ENCODE measurements at regions not wholly inside any gene's neighbourhood (a gene's known extent, or its start where the extent isn't known, plus 50 kb on each side); places are given as distances from the start of the nearest gene placed in this dataset.
A peak's percentile ranks its signal among the peaks of the same experiment; 100 is the strongest.

DNA sequence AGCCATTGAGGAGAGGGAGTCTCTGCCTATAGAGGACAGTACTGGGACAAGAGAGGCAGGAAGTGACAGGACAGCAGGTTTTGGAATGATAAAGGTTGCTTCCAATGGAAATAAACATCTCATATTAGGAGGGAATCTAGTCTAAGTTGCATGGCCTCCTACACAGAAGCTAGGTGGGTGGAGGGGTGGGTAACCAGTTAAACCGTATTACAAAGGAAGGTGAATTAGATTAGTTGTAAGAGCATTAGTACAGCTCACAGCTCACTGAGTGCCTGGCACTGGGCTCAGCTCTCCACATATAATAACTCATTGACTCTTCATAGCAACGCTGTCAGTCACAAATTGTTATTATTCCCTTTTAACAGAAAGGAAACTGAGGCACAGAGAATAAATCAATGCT is 468.1 kb downstream of the PTPRU start:
- no peak for DNase-seq

DNA sequence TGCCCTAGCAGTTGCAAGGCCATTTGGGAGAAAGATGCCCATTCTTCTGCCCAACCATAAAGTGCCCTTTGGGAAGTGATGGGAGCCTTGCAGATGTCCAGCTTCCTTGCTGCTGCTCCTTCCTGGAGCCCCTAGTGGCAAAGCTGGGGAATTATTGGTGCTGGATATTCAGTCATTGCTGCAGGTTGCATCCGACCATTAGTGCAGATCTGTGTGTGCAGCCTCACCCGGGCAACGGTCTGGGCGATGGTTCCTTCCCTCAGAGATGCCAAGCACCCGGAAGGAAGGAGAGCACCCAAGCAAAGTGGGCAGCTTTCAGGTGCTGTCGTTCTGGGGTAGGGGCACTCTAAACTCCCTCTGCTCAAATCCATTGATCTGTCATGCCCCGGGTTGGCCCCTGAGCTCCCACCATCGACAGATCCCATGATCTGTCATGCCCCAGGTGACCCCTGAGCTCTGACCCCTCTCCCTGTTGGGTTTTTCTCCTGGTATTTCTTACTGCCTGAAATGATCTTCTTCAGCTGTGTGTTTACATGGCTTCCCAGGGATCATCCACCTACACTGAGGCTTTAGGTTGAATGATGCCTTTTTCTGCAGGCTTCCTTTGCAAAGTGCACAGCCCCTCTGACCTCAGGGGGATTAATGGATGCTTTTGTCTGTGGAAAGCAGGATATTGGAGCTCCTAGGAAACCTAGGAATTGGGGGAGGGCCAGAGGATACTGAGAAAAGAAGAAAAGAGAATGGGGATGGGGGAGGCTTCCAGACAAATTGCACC is 467.5 kb downstream of the PTPRU start:
- DNase-seq, result peak; percentile 4

DNA sequence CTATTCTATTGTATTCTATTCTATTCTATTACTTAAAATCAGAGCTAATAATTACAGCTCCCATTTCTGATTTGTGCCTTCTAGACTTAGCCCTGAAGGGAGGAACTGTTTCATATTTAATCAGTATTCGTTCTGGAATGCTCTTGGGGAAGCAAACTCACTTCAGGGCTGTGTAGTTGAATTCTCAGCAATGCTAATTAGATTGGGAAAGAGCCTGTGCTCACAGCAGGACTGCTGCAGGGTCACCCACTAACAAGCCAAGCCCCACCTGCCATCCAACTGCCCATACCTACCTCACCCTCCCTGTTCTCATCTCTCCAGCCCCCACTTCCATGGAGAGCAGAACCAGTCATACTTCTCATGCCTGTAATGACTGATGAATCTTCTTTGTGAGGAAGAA is 464.2 kb downstream of the PTPRU start:
- no peak for DNase-seq

DNA sequence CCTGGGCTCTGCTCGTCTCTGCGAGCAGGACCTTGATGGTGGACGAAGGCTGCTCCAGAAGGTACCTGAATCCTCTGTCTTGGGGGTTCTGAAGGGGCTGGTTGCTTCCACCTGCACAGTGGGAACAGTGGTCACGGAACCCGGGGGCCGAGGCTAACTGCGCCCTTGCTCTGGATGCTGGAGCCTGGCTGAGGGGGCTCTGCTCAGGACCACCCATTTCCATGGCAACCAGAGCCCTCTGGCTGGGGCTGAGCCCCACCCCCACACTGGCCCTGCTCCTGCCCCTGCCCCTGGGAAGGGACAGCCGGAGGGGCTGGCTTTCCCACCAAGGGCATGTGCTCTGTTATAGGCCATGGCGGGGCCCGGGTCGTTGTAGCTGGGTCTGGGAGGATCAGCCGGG is 462.3 kb downstream of the PTPRU start:
- DNase-seq, result no peak

DNA sequence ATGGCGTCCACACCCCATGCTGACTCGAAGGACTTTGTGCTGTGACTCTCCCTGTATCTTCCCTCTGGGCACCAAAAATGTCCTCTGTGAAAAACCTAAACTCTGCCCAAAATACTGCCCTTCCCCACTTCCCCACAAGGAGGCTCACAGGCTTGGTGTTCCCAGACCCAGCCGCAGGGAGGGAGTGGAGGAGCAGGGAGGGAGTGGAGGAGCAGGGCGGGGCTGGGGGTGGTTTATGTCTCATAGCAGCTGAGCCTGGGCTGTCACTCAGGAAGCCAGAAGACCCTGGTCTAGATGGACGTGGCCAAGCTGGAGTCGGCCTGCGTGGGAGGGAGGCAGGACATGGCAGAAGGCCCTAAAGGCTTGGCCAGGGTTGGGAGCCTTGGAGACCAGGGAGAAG is 461.7 kb downstream of the PTPRU start:
- peak; percentile 47 for DNase-seq

DNA sequence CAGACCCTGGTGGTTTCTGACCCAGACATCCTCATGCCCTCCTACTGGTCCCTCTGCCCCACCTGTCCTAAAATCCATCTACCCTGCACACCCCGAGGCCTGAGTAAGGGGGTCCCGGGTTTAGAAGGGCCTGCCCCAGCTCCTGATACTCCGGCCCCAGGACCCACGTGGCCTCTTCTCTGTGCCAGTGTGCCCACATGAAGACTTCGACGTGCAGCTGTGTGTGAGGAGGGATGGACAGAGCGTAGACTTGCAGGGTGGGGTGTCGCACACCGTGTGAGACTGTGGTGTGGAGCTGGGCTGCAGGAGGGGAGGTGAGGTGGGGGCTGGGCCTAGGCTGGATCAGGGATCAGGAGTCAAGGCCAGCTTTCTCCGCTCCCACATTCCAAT is 461.1 kb downstream of the PTPRU start:
- no peak for DNase-seq

DNA sequence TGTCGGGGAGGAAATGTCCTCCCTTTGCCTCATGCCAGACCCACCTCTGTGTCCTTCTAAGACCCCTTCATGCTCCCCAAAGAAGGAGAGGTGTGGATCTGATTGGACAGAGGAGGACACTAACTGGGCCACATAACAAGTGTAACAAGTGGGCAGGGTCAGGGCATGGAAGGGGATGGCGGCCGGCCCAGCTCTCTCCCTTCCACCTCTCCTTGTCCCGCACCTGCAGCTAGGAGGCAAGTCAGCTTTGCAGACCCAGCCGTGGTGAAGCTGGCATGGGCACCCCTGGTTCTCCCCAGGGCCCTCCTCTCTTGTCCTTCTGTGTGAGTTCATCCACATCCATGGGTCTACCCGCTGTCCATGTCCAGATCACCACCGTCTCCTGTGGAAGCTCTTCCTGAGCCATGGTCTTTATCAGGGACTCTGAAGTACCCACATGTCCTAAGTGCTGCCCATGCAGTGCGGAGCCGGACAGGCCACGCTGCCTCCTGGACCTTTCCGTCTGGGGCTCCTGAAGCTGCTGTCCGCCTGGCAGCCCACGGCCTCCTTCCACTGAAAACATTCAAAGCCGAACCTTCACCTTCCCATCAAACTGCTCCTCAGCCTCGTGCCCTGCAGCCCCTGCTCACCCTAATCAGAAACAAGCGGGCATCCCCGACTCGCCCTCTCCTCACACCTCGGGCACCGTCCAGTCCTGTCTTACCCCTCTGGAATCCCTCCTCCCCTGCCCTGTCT is 460.5 kb downstream of the PTPRU start:
- no peak for DNase-seq

DNA sequence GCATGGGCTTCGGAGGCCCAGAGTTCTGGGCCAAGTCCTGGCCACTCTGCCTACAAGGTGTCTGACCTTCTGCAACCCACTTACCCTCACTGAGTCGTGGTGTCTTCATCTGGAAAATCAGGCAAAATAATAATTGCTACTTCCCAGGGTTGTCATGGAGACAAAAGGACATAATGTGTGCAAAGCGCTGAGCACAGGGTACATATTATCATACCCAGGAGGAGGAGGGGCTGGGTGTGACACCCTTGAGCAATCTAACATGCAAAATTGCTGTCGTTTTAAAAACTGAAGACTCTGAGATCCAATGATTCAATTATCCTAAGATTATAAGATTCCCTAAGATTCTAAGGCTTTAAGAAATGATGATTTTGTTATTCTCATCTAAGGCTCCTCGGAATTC is 459.5 kb downstream of the PTPRU start:
- DNase-seq, result no peak

DNA sequence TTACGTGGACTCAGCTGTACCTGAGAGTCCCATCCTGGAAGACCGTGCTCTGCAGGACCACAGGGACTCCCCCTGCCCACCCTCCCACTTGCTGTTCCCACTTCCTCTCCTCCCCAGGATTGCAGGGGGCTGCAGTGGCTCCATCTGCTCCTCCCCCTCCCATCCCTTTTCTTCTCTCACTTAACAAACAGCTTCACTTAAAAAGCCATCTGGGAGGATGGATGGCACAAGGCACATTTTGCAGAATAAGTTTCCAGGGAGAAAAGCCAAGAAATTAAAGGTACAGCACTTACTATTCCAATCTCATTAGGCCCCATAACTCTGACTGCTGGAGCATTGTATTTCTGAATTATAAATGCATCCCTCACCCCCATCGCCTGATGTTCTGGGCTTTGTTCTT is 458.7 kb downstream of the PTPRU start:
- DNase-seq, result no peak

DNA sequence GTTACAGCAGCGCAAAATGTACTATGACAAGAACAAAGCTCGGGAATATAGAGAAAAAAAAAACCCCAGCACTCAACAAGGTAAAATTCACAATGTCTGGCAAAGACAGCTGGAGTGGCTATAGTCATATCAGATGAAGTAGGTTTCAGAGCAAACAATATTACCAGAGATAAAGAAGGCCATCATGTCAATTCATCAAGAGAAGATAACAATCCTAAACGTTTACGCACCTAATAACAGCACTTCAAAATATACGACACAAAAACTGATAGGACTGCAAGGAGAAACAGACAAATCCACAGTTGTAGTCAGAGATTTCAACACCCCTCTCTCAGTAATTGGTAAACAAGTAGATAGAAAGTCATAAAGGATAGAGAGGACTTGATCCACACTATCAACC is 455.2 kb downstream of the PTPRU start:
- no peak for DNase-seq

DNA sequence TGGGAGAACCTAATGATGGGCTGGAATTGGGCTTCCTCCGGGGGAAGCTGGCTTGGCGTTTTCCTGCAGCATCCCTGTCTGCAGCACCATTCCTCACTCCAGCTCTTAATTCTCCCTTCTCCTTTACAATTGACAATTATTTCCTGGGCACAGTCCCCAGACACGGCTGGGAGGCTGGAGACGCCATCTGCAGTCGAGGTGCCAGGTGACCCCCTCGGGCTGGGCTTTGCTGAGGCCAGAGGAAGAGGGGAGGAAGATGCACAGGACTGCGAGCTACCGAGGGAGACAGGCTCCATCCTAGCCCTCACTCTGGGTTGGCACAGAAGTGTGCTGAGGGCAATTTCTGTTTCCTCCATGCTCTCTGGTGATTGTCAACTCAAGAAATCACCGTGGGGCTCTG is 453.8 kb downstream of the PTPRU start:
- DNase-seq, result no peak

DNA sequence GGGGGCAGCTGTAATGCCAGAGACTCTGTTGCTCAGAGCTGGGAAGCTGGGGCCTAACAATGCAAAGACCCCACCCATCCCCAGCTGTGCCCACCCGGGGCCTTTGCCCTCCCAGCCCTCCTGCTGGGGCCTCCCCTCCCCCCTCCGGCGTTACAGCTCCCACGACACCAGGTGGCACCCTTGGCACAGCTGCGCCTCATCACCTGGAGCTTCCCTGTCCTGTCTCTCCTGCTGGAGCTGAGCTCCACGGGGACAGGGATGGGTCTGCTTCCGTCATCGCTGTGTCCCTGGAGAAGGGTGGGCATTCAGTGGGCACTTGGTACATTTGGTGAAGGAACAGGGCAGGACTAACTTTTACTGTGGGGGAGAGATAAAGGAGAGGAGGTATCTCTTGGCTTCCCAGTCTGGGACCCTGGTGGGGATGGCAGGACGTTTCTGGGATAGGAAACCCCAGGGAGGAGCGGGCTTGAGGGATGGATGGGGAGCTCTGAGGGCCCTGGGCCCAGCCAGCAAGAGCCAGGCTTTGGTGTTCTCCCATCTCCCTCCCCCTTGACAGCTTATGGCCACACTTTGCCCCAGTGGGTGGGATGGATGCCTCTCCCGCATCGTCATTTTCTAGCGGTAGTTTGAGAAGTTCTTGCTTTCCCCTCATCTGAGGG is 453.2 kb downstream of the PTPRU start:
- DNase-seq, result no peak

DNA sequence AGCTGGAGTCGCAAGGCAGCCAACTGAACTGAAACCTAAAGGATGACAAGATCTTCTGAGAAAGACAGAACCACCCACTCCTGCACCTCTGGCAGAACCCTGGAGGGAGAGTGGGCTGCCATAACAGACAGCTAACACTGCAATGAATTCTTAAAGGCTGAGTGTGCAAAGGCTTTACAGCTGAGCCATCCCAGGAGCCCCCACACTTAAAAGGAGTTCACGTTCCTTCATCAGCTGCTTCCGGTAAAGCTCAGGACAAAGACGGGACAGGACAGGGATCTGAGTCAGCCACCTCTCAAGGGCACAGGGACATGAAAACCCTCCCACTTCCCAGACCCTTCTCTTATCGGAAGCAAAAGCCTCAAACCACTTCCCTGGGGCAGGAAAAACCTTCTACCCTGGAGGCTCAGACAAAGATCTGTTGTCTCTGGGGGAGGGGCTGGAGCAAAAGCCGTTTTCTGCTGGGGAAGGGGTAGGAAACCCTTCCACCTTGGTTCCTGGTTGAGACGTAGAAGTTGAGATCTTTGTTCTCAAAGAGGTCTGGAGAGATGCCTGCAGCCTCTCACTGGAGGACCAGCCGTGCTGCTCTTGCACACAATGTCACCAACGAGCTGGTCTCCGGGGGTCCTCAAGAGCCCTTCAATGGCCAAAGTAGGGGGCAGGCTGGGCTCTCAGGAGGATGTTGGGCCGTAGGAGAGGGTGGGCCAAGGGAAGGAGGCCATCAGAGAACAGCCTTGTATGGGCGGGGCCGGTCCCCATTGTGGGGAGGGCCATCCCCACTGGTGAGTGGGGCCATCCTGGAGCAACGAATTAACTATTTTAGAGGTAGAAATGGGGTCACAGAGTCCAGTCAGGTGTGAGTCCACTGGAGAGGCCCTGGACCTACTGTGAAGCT is 452.4 kb downstream of the PTPRU start:
- DNase-seq, result no peak

DNA sequence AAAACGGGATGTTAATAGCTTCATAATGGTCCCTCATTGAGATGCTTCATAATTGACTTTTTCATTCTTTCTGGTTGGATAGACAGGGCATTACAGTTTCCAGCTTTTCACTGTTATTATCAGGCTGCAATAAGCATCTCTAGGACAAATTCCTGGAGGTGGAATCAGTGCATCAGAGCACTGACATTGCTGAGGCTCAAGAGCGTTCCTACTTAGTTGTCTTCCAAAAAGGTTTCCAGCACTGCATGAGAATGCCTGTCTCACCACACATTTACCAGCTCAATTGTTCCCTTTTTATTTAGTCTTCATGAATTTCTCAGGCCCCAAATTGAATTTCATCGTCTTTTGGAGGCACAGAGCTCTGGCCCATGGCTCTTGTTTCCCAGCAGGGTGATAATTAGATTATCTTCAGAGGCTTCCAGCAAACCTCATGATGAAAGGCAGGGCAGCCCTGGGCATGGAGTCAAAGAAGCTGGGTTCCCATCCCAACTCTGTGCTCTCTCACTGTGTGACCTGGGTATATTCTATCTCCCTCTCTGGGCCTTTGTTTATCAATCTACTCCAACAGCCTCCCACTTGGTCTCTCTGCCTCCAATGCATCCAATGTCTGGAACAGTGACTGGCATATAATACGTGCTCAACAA is 451.4 kb downstream of the PTPRU start:
- DNase-seq, result no peak

DNA sequence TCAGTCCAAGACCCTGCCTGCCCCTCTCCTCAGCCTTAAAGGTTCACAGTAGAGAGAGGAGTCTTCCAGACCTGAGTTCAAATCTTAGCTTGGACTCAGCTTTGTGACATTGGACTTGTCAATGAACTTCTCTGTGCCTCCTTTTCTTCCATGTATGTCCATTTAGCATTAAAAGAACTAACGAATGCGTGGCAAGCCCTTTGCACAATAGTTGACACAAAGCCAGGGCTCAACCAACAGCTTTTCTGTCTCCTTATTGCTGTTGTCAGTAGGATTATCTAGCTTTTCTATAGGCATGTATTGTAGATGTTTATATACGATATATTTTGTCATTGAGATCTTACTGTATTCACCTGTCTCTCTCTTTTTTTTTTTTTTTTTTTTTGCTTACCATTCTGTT is 450.8 kb downstream of the PTPRU start:
- DNase-seq, result no peak

DNA sequence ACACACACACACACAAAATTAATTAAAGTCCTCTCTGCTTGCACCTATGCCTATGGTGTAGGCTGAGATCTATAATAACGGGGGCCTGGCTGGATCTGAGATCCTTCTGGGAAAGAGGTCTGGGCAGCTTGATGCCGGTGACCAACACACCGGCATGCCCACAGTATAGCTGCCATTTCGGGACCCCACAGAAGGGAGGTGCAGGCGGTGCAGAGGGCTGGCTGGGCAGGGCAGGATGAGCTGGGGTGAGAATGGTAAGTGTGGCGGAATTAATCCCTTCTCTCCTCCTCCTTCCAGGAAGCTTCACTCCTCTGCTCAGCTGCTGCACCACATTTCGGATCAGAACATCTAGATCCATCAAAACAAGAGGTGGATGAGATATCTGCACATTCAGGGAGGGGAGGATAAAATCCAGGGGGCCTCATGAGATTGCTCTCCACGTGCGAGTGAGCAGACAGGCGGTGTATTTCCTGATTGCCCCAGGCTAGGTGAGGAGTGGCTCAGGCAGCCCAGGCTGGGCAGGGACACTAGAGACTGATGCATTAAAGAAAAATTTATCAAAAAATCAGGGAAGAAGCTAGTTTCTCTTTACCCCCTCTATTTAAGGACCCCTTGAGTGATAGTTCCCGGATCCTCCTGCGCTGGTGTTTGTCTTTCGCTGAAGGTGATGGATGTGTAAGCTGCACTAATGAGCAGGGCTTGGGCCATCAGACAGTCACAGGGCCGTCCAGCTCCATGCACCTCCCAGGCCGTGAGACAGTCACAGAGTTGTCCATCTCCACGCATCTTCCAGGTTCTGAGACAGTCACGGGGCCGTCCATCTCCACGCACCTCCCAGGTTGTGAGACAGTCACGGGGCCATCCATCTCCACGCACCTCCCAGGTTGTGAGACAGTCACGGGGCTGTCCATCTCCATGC is 449.9 kb downstream of the PTPRU start:
- no peak for DNase-seq

DNA sequence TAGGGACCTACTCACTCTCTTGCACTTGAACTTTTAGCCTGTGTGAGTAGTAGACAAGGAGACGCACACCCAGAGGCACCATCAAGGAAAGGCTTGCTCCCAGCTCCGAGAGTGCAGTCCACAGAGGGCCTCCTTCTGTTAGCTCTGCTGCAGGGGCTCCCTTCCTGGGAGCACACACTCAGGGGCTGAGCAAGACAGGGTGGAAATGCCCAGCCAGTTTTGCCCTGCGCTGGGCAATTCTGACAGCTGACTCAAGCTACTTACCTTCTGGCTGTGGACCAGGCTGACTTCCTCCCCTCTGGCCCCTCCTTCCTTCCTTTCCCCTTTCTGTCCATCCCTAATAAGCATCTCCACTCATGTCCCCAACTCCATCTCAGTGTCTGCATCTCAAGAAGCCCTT is 449.1 kb downstream of the PTPRU start:
- no peak for DNase-seq

DNA sequence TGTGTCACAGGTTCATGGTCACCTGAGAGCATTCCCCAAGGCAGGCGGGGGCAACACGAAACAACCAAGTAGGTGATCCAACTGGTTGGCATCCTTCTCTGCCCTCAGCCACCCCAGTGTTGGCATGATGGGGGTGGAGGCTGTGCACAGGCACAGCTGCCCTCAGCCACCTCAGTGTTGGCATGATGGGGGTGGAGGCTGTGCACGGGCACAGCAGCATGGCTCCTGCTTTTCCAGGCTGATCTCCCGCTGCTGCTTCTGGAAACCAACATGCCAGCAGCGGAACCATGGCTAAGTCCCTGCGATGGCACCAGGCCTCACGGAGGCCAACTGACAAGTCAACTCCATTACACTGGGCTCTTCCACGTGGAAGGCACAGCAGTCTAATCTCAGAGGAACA is 447.8 kb downstream of the PTPRU start:
- DNase-seq, result no peak

DNA sequence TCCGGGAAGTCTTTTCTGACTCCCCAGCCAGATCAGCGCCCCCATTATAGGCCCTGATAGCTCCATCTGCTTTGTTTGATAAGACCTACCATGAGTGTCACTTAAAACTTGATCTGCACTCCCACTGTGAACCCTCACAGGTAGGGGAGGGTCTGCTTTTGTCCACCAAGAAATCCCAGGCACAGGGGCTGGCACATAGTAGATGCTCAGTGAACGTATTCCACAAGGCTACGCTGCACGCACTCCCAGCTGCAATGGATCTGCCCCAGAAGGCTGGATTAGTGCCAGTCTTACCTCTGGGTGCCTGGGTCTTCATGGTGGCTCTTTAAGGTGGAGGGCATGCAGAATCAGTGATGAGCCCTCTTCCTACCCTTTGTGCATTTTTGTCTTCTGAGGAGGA is 447.1 kb downstream of the PTPRU start:
- DNase-seq, result no peak

DNA sequence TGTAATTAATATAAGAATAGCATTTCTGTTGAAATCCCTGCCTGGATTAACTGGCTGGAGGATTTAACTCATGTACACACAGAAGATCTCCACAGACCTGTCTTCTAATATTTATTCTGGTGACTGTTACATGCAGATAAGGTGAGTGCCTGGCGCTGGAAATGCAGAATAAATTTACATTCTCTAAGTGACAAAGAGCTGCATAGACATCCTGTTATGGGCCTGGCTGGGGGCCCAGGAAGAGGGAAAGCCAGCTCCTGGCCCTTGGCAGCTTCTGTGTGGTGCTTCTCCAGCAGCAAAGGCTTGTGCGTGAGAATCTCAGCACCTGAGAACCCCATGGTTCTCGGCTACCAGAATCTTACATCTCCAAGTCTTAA is 446.6 kb downstream of the PTPRU start:
- no peak for DNase-seq

DNA sequence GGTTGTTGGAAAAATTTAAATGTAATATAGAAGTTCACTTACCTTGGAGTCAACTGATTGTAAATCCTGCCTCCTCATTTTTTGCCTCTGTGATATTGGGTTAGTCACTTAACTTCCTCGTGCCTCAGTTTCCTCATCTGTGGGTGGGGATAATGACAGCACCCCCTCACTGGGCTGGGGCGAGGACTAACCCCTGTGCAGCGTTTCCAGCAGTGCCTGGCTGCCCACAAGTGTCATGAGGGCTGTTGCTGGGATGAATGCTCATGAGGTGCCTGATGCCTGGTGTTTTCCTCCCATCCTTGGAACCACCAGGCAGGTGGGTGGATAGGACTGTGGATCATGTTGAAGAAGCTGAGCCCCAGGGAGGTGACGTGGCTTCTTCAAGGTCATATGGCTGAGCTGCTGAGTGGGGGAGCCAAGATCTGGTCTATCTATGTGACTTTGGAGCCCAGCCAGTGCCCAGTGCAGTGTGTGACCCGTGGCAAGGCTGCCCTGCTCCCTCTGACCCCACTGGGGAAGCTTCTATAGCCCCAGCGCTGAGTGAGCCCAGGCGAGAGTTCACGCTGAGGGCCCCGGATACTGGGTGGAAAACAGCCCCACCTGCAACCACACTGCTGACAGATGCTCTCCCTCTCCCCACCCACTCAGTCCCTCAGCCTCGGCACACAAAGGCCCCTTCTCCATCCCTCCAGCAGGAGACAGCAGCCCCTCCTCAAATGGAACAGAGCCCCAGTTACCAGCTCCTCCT is 446.0 kb downstream of the PTPRU start:
- no peak for DNase-seq
